Thoracic aorta (tissue), 2 donors: ENCODE measurements at regions not wholly inside any gene's neighbourhood (a gene's known extent, or its start where the extent isn't known, plus 50 kb on each side); places are given as distances from the start of the nearest gene placed in this dataset.

ENCODE experiments used
- ATAC-seq: fragments of 150-250 bp; one replicate; pipeline ENCODE4 v1.8.0; 2017; ENCODE audit warnings: low read depth; ENCODE audit not compliant: insufficient number of reproducible peaks, low FRiP score
- DNase-seq: peaks from one replicate; pipeline ENCODE4 v3.0.0-alpha.2; 2020; ENCODE audit warnings: low spot score
- H3K27ac ChIP-seq, 2 donors: fragments of 200-600 bp; sonication (generic); 1 replicate in 1 of 2; 2 replicates in 1 of 2; pipeline ENCODE4 v1.5.1; 2016; ENCODE audit warnings: mild to moderate bottlenecking in 2 of 2, moderate library complexity in 2 of 2
- H3K27me3 ChIP-seq: fragments of 200-600 bp; sonication (generic); replicated peaks from 2 replicates; pipeline ENCODE4 v1.6.0; 2016; ENCODE audit warnings: mild to moderate bottlenecking; ENCODE audit not compliant: insufficient read depth
- H3K36me3 ChIP-seq: fragments of 200-600 bp; sonication (generic); one replicate; pipeline ENCODE4 v1.5.1; 2016
- H3K4me1 ChIP-seq, 2 donors: fragments of 200-600 bp; sonication (generic); 1 replicate in 1 of 2; 2 replicates in 1 of 2; pipeline versions ENCODE4 v1.5.1 to v1.6.0; 2016; ENCODE audit warnings: low read depth in 2 of 2, mild to moderate bottlenecking in 1 of 2; ENCODE audit not compliant: control insufficient read depth in 1 of 2
- H3K4me3 ChIP-seq: fragments of 200-600 bp; sonication (generic); 2 replicates; pipeline ENCODE4 v1.5.1; 2016; ENCODE audit warnings: mild to moderate bottlenecking
- H3K9me3 ChIP-seq: fragments of 200-600 bp; sonication (generic); 2 replicates; pipeline ENCODE4 v1.5.1; 2016
- CTCF ChIP-seq: fragments of 200-600 bp; sonication (generic); IDR thresholded peaks from one replicate; pipeline ENCODE4 v1.5.1; 2019; ENCODE audit warnings: antibody characterized with exemption

GRCh38 chr10:83144461-83144860 is 994.8 kb upstream of the GHITM start:
- H3K36me3 ChIP-seq, result no peaks in the 10 kb centered on the region
- ATAC-seq (no peak), DNase-seq (no peak)
- H3K4me1 ChIP-seq, result no peaks in the 10 kb centered on the region
- H3K27me3 ChIP-seq, result no peaks in the 10 kb centered on the region
- no peak for TF ChIP-seq CTCF
- H3K9me3 ChIP-seq, result no peaks in the 10 kb centered on the region
- no peak overlapping the region for H3K4me3 ChIP-seq
- no peak overlapping the region for H3K27ac ChIP-seq

- no peaks in the 10 kb centered on the region for H3K9me3 ChIP-seq
- TF ChIP-seq CTCF, result no peak
- ATAC-seq, result no peak
- no peak overlapping the region for H3K4me3 ChIP-seq
- no peaks in the 10 kb centered on the region for H3K4me1 ChIP-seq
- H3K27ac ChIP-seq, result no peak overlapping the region
- no peaks in the 10 kb centered on the region for H3K27me3 ChIP-seq
- no peaks in the 10 kb centered on the region for H3K36me3 ChIP-seq
- no peak for DNase-seq
Observed at GRCh38 chr10:83153714-83154113, 985.6 kb upstream of the GHITM start.

GRCh38 chr10:83164156-83164555 is 975.2 kb upstream of the GHITM start:
- DNase-seq (no peak), ATAC-seq (no peak)
- Histone ChIP-seq H3K27me3 (no peaks in the 10 kb centered on the region), H3K36me3 (no peaks in the 10 kb centered on the region), H3K9me3 (no peaks in the 10 kb centered on the region), H3K27ac (no peak overlapping the region), H3K4me3 (no peak overlapping the region), H3K4me1 (no peaks in the 10 kb centered on the region)
- no peak for TF ChIP-seq CTCF

- DNase-seq (no peak), ATAC-seq (no peak)
- H3K36me3 ChIP-seq, result no peaks in the 10 kb centered on the region
- no peak overlapping the region for H3K27ac ChIP-seq
- no peaks in the 10 kb centered on the region for H3K4me1 ChIP-seq
- no peak for TF ChIP-seq CTCF
- H3K4me3 ChIP-seq, result no peak overlapping the region
- no peaks in the 10 kb centered on the region for H3K9me3 ChIP-seq
- H3K27me3 ChIP-seq, result no peaks in the 10 kb centered on the region
Observed at GRCh38 chr10:83165265-83165664, 974.0 kb upstream of the GHITM start.

- Histone ChIP-seq H3K4me3 (no peak overlapping the region), H3K9me3 (no peaks in the 10 kb centered on the region), H3K27ac (no peak overlapping the region), H3K27me3 (no peaks in the 10 kb centered on the region), H3K4me1 (no peaks in the 10 kb centered on the region), H3K36me3 (no peaks in the 10 kb centered on the region)
- DNase-seq (no peak), ATAC-seq (no peak)
- no peak for TF ChIP-seq CTCF
Observed at GRCh38 chr10:83166344-83166743, 973.0 kb upstream of the GHITM start.
